Esophagus squamous epithelium (tissue), 5 donors: ENCODE measurements at regions not wholly inside any gene's neighbourhood (a gene's known extent, or its start where the extent isn't known, plus 50 kb on each side); places are given as distances from the start of the nearest gene placed in this dataset.

Experiments used
- DNase-seq: peaks from one replicate; lab custom pipeline; 2025; lab: John Stamatoyannopoulos, UW
- H3K27ac ChIP-seq, 4 donors: fragments of 200-600 bp; sonication (generic); one replicate each; pipeline ENCODE4 v1.5.1; 2016 to 2019; ENCODE audit warnings: mild to moderate bottlenecking in 1 of 4
- H3K27me3 ChIP-seq, 4 donors: fragments of 200-600 bp; sonication (generic); 1 replicate in 3 of 4; 2 replicates in 1 of 4; pipeline versions ENCODE4 v1.5.1 to v1.6.0; 2017 to 2021; ENCODE audit warnings: antibody characterized with exemption in 1 of 4
- H3K36me3 ChIP-seq, 3 donors: fragments of 200-600 bp; sonication (generic); one replicate each; pipeline ENCODE4 v1.5.1; 2016 to 2019
- H3K4me1 ChIP-seq, 3 donors: fragments of 200-600 bp; sonication (generic); one replicate each; pipeline ENCODE4 v1.5.1; 2017 to 2019
- H3K4me3 ChIP-seq, 4 donors: fragments of 200-600 bp; sonication (generic); 1 replicate in 3 of 4; 2 replicates in 1 of 4; pipeline ENCODE4 v1.5.1; 2016 to 2019; ENCODE audit warnings: mild to moderate bottlenecking in 2 of 4, moderate library complexity in 1 of 4
- H3K9me3 ChIP-seq, 3 donors: fragments of 200-600 bp; sonication (generic); one replicate each; pipeline ENCODE4 v1.5.1; 2016 to 2019
- POLR2A ChIP-seq, 4 donors: fragments of 450-650 bp; IDR thresholded peaks; one replicate each; pipeline ENCODE4 v1.6.1; 2017; ENCODE audit warnings: antibody characterized with exemption in 4 of 4, mild to moderate bottlenecking in 4 of 4, moderate library complexity in 3 of 4
- WGBS, 2 donors: methylation state at CpG; one replicate each; pipeline ENCODE4 v1.1.5; 2018; 5-methylcytosine and 5-hydroxymethylcytosine counted together
- intact Hi-C: fragments of 100-400 bp; cut with DNase I; formaldehyde crosslinking; loops from one replicate; pipeline ENCODE4 v1.15.0; 2022
- TF ChIP-seq, protein P1 (sequence below), 6 experiments: fragments of 450-650 bp in 4 of 6; fragments of 200-600 bp in 2 of 6; sonication (generic) in 2 of 6; IDR thresholded peaks; one replicate each; pipeline ENCODE4 v1.5.1; 2016 to 2019; ENCODE audit warnings: antibody characterized with exemption in 6 of 6, mild to moderate bottlenecking in 4 of 6, moderate library complexity in 4 of 6
- donor health status: DM: yes; HTN: yes; CAD: no.

DNA sequence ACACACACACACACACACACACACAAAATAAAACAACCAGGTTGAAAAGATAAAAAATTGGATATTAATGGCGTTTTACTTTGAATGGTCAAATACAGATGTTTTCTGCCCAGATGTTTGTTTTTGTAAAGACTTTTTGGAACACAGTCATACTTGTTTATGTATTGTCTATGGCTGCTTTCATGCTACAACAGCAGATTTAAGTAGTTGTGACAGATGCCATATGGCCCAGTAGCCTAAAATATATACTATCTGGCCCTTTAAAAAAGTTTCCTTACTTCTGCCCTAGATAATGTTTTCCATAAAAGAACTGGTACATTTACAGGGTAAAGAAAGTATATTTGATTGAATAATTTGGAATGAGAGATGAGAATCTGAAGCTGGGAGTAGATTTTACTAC, 1362.8 kb upstream of the SEL1L start:
- DNase-seq = no peak
- no peak for TF ChIP-seq POLR2A (IDR thresholded peaks at IDR 0.05)
- TF ChIP-seq, protein P1, sequence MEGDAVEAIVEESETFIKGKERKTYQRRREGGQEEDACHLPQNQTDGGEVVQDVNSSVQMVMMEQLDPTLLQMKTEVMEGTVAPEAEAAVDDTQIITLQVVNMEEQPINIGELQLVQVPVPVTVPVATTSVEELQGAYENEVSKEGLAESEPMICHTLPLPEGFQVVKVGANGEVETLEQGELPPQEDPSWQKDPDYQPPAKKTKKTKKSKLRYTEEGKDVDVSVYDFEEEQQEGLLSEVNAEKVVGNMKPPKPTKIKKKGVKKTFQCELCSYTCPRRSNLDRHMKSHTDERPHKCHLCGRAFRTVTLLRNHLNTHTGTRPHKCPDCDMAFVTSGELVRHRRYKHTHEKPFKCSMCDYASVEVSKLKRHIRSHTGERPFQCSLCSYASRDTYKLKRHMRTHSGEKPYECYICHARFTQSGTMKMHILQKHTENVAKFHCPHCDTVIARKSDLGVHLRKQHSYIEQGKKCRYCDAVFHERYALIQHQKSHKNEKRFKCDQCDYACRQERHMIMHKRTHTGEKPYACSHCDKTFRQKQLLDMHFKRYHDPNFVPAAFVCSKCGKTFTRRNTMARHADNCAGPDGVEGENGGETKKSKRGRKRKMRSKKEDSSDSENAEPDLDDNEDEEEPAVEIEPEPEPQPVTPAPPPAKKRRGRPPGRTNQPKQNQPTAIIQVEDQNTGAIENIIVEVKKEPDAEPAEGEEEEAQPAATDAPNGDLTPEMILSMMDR (IDR thresholded peaks at IDR 0.05) = no peak
- Histone ChIP-seq H3K4me1 (no peaks in the 10 kb centered on the region), H3K36me3 (no peaks in the 10 kb centered on the region), H3K27ac (no peak overlapping the region), H3K27me3 (no peaks in the 10 kb centered on the region), H3K9me3 (no peaks in the 10 kb centered on the region), H3K4me3 (no peak overlapping the region)
- 79 to 96% methylated on average over 1 of the region's 1 CpG for WGBS, 2 donors
- intact Hi-C loops = no loop called here

DNA sequence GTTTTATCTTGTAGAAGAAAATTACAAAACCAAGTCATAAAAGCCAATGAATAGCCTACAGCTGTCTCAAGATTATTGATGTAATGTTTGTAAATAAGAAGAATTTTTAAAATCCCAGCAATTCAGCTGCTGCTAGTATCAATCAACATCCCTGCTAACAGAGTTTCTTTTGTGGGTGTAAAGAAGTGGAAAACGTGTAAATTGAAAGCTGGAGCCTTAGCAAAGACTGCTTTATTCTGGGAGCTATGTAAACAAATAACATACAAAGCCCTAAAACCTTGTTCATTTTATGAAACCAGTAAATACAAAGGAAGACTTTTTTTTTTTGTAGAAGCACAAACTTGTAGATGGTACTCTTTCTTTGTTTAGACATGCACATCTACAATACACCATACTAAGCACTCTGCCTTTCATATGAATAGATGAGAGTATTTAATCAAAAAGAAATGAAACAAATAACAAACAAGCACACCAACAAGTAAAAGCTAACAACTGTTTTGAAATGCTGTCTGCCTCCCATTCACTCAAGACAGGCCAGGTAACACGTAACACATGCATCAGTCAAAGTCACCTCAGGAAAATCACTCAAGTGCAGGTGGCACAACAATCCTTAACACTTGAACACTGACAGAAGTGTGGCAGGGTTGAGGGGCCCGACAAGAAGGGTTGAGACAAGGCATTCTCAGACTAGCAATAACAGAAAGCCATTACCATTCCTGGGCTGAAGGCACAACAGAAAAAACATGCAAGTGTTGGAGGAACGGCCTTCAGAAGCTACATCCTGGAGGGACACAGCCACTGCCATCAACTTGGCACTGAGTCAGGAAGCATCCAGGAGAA, 1364.0 kb upstream of the SEL1L start:
- TF ChIP-seq POLR2A (IDR thresholded peaks at IDR 0.05) = no peak
- TF ChIP-seq, protein P1 (IDR thresholded peaks at IDR 0.05) = no peak
- no peak overlapping the region for H3K4me3 ChIP-seq
- H3K27ac ChIP-seq = no peak overlapping the region
- H3K4me1 ChIP-seq = no peaks in the 10 kb centered on the region
- DNase-seq = no peak
- H3K27me3 ChIP-seq = no peaks in the 10 kb centered on the region
- 57% methylated on average over 4 of the region's 4 CpGs for WGBS, 2 donors
- H3K9me3 ChIP-seq = no peaks in the 10 kb centered on the region
- intact Hi-C loops = no loop called here
- H3K36me3 ChIP-seq = no peaks in the 10 kb centered on the region

DNA sequence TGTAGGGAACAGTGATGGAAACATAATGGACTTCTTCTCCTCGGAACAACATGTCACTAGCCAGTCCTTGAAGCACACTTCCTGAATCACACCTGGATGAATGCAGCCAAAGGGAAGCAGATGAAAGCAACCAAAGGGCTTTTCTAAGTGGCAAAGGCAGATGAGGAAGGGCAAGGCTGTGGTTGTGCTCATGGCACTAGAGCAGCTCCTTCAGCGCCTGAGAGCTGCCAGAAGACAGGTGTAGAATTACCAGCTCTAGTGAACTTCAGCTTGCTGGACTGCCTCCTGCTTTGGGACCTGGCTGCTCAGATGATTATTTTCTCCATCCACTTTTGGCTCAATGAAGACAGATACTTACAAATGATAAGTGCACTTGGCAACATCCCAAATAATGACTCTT, 1372.1 kb upstream of the SEL1L start:
- Histone ChIP-seq H3K4me1 (no peaks in the 10 kb centered on the region), H3K36me3 (no peaks in the 10 kb centered on the region), H3K27me3 (no peaks in the 10 kb centered on the region), H3K9me3 (no peaks in the 10 kb centered on the region), H3K27ac (no peak overlapping the region), H3K4me3 (no peak overlapping the region)
- TF ChIP-seq, protein P1 (IDR thresholded peaks at IDR 0.05) = no peak
- no peak for TF ChIP-seq POLR2A (IDR thresholded peaks at IDR 0.05)
- intact Hi-C loops = no loop called here
- no peak for DNase-seq
- WGBS, 2 donors = 69 to 79% methylated on average over 2 of the region's 2 CpGs

DNA sequence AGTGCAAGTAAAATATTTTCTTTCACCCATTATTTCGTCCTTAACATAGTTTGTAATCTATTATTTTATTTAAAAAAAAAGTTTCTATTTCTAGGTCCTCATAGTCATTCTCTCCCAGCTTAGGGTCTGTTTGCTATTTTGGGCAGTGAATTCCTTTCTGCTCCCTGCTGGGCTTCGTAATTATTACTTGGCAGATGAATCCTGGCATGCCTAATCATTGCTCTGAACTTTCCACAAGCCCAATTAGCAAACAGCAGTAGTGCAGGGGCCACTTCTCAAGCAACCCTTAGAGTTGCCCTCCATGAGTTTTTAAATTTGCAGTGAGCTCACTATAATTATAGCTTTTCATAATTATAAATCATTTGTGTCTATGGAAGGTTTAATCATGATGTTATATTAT, 1378.3 kb upstream of the SEL1L start:
- no peaks in the 10 kb centered on the region for H3K27me3 ChIP-seq
- no peaks in the 10 kb centered on the region for H3K9me3 ChIP-seq
- intact Hi-C loops = no loop called here
- H3K4me3 ChIP-seq = no peak overlapping the region
- no peak for DNase-seq
- no peaks in the 10 kb centered on the region for H3K36me3 ChIP-seq
- no peak overlapping the region for H3K27ac ChIP-seq
- H3K4me1 ChIP-seq = no peaks in the 10 kb centered on the region
- TF ChIP-seq, protein P1 (IDR thresholded peaks at IDR 0.05) = no peak
- no peak for TF ChIP-seq POLR2A (IDR thresholded peaks at IDR 0.05)
- 29 to 42% methylated on average over 2 of the region's 2 CpGs for WGBS, 2 donors

DNA sequence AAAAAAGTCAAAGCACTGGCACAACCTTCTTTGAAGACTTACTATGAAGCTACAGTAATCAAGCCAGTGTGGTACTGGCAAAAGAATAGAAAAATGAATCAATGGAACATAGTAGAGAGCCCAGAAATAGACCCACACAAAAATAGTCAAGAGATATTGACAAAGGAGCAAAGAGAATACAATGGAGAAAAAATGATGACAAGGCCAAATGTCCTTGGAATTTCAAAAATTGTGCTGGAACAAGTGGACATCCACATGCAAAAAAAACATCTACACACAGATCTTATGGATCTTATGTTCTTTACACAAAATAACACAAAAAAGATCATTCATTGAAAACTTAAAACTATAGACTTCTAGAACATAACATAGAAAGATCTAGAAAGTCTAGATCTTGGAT, 1379.7 kb upstream of the SEL1L start:
- Histone ChIP-seq H3K36me3 (no peaks in the 10 kb centered on the region), H3K9me3 (no peaks in the 10 kb centered on the region), H3K4me3 (no peak overlapping the region), H3K27me3 (no peaks in the 10 kb centered on the region), H3K27ac (no peak overlapping the region), H3K4me1 (no peaks in the 10 kb centered on the region)
- TF ChIP-seq, protein P1 (IDR thresholded peaks at IDR 0.05) = no peak
- no peak for TF ChIP-seq POLR2A (IDR thresholded peaks at IDR 0.05)
- DNase-seq = no peak
- intact Hi-C loops = no loop called here
